Psoas muscle (tissue), 7 donors: ENCODE measurements at regions not wholly inside any gene's neighbourhood (a gene's known extent, or its start where the extent isn't known, plus 50 kb on each side); places are given as distances from the start of the nearest gene placed in this dataset.

Experiments
- ATAC-seq, 4 donors: fragments of 200-7000 bp; cut with Tn5 transposase; one replicate each; pipeline ENCODE4 v1.9.1; 2020; ENCODE audit warnings: moderate library complexity in 3 of 4, mild to moderate bottlenecking in 2 of 4
- DNase-seq, 2 donors: peaks; one replicate each; pipeline ENCODE4 v3.0.0-alpha.2; 2020
- H3K27ac ChIP-seq: fragments of 200-600 bp; one replicate; pipeline ENCODE4 v1.8.0; 2022
- H3K27me3 ChIP-seq, 3 donors: fragments of 200-600 bp in 1 of 3; one replicate each; pipeline versions ENCODE4 v1.6.1 to v1.8.0; 2013 to 2022; ENCODE audit warnings: low read length in 2 of 3, mild to moderate bottlenecking in 2 of 3, moderate library complexity in 1 of 3; ENCODE audit not compliant: insufficient read depth in 3 of 3
- H3K36me3 ChIP-seq, 2 donors: fragments of 200-600 bp in 1 of 2; one replicate each; pipeline versions ENCODE4 v1.6.1 to v1.8.0; 2013 to 2022; ENCODE audit warnings: low read depth in 1 of 2, mild to moderate bottlenecking in 1 of 2, moderate library complexity in 1 of 2; ENCODE audit not compliant: insufficient read depth in 1 of 2
- H3K4me1 ChIP-seq: fragments of 200-600 bp; one replicate; pipeline ENCODE4 v1.8.0; 2022
- H3K4me3 ChIP-seq: fragments of 200-600 bp; one replicate; pipeline ENCODE4 v1.8.0; 2022; ENCODE audit warnings: mild to moderate bottlenecking
- H3K9me3 ChIP-seq: fragments of 200-600 bp; one replicate; pipeline ENCODE4 v1.8.0; 2022
- WGBS, 3 donors: extraction: QIAGEN DNeasy Blood & Tissue Kit; methylation state at CpG; one replicate each; pipeline versions ENCODE4 v1.1.6 to v1.1.7; 2013; 5-methylcytosine and 5-hydroxymethylcytosine counted together
- intact Hi-C, 2 donors: fragments of 100-400 bp; cut with DNase I; formaldehyde crosslinking; loops; one replicate each; pipeline versions ENCODE4 v1.11.0 to v1.14.2; 2022
- TF ChIP-seq, protein P1 (sequence below): fragments of 200-600 bp; IDR thresholded peaks from one replicate; pipeline ENCODE4 v1.8.0; 2022; ENCODE audit warnings: antibody characterized with exemption
- donor health status: healthy with polysubstance abuse.
- donor health status: DM: no; HTN: no; CAD: no; lungs with moderate emphysema.
- donor health status: Bipolar disorder and iron deficiency.
- donor health status: healthy.
- donor health status: DM: yes; HTN: yes; CAD: no.
- donor health status: DM: no; HTN: no; CAD: no.
- donor health status: DM: yes; HTN: yes; CAD: no.

DNA sequence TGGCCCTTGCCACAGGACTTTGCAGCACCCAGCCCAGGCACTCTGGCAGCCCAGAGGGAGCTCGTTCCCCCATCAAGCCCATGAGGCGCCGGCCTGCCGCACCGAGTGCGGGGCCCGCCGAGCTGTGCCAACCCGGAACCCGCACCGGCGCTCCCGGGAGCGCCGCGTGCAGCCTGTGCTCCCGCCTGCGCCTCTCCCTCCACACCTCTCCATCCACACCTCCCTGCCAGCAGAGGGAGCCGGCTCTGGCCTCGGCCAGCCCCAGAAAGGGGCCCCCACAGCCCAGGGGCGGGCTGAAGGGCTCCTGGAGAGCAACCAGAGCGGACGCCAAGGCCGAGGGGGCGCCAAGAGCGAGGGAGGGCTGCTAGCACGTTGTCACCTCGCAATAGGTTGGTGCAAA is 268.8 kb downstream of the MID1IP1 start:
- no peaks in the 10 kb centered on the region for H3K4me1 ChIP-seq
- no peaks in the 10 kb centered on the region for H3K9me3 ChIP-seq
- TF ChIP-seq, protein P1, sequence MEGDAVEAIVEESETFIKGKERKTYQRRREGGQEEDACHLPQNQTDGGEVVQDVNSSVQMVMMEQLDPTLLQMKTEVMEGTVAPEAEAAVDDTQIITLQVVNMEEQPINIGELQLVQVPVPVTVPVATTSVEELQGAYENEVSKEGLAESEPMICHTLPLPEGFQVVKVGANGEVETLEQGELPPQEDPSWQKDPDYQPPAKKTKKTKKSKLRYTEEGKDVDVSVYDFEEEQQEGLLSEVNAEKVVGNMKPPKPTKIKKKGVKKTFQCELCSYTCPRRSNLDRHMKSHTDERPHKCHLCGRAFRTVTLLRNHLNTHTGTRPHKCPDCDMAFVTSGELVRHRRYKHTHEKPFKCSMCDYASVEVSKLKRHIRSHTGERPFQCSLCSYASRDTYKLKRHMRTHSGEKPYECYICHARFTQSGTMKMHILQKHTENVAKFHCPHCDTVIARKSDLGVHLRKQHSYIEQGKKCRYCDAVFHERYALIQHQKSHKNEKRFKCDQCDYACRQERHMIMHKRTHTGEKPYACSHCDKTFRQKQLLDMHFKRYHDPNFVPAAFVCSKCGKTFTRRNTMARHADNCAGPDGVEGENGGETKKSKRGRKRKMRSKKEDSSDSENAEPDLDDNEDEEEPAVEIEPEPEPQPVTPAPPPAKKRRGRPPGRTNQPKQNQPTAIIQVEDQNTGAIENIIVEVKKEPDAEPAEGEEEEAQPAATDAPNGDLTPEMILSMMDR = no peak
- DNase-seq (no peak), ATAC-seq (no peak)
- no peaks in the 10 kb centered on the region for H3K36me3 ChIP-seq
- 77 to 95% (median 93%) methylated on average over 4 to 28 of the region's 28 CpGs for WGBS, 3 donors
- no peak overlapping the region for H3K27ac ChIP-seq
- peaks cover 0 to 4% (median 0%) of the 10 kb centered on the region in 3 donors for H3K27me3 ChIP-seq
- no peak overlapping the region for H3K4me3 ChIP-seq
- intact Hi-C loops = no loop called here

DNA sequence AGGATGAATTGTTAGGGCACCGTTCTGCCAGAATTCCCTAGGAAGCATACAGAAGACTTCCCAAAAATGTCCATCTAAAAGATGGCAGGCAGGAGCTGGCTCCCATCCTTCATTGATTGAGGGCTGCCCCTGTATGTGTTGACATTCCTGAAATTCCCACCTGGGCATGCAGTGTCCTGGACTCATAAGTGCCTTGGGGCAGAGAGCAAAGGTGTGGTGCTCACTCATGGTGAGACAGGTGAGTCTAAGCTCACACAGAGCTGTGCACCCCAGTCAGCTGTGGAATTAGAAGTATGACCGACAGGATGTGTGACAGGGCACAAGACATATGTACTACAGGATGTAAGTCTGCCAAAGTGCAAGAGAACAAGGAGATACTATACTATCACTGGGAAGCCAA is 271.9 kb downstream of the MID1IP1 start:
- Histone ChIP-seq H3K27ac (no peak overlapping the region), H3K4me1 (no peaks in the 10 kb centered on the region), H3K9me3 (no peaks in the 10 kb centered on the region), H3K27me3 (peaks cover 0 to 4% (median 0%) of the 10 kb centered on the region in 3 donors), H3K36me3 (no peaks in the 10 kb centered on the region), H3K4me3 (no peak overlapping the region)
- DNase-seq (no peak), ATAC-seq (no peak)
- whole genome bisulfite sequencing, 3 donors = 72 to 87% (median 72%) methylated on average over 2 of the region's 2 CpGs
- intact Hi-C loops = no loop called here
- TF ChIP-seq, protein P1 = no peak

DNA sequence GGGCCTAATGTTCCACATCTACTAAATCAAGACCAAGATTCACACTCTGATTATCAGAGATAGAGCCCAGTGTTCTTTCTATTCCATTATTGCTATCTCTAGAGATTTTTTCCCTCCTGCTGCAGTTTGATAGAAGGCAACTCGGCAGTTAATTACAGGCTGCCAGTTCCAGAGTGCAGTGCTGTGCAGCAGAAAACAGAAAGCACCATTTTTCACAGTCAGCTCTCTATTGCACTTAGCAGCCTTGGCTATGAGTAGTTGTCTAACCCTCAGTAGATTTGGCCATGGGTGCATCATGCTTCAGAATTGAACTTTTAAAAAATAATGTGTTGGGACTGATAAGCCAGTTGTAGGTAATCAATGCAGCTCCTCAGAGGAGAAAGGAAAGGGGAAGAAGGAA is 295.3 kb downstream of the MID1IP1 start:
- Histone ChIP-seq H3K27me3 (no peaks in the 10 kb centered on the region), H3K4me3 (no peak overlapping the region), H3K36me3 (no peaks in the 10 kb centered on the region), H3K9me3 (peaks cover 16% of the 10 kb centered on the region), H3K27ac (no peak overlapping the region), H3K4me1 (no peaks in the 10 kb centered on the region)
- intact Hi-C loops = no loop called here
- TF ChIP-seq, protein P1 = no peak
- no peak for ATAC-seq
- 36 to 55% (median 41%) methylated on average over 1 of the region's 1 CpG for WGBS, 3 donors
- DNase-seq = no peak

DNA sequence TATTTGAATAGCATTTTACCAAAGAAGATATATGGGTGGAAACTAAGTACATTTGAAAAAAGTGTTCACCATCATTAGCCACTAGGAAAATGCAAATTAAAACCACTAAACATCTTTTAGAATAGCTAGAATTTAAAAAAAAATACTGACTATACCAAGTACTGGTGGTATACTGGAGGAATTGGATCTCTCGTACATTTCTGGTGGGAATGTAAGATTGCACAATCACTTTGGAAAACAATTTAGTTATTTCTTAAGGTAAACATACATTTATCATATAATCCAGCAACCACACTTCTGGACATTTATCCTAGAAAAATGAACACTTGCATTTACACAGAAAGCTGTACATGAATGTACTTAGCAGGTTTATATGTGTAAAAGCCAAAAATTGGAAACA is 303.5 kb downstream of the MID1IP1 start:
- ATAC-seq = no peak
- Histone ChIP-seq H3K27me3 (no peaks in the 10 kb centered on the region), H3K36me3 (no peaks in the 10 kb centered on the region), H3K27ac (no peak overlapping the region), H3K4me3 (no peak overlapping the region), H3K9me3 (peaks cover 19% of the 10 kb centered on the region), H3K4me1 (no peaks in the 10 kb centered on the region)
- WGBS, 3 donors = 85 to 94% (median 87%) methylated on average over 1 of the region's 1 CpG
- TF ChIP-seq, protein P1 = no peak
- intact Hi-C loops = no loop called here
- DNase-seq = no peak

DNA sequence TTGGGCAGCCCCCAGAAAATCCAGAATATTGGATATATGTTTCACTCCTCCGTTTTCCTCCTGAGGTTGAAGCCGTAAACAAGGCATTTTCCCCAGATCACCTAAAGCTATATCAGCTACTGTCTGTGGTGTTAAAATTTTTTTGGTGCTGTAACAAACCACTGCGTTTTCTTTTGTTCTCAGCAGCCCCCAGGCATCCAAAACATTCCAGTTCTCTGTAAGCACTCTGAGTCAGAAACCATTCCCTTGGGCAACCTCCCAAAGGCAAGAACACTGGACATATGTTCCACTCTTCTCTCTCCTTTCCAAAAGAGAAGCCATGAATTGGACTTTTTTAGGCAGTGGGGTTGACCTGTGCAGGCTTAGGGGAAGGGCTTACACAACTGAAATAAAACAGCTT is 310.9 kb downstream of the MID1IP1 start:
- H3K36me3 ChIP-seq = no peaks in the 10 kb centered on the region
- intact Hi-C loops = no loop called here

More for the DNA sequence above, 310.9 kb downstream of the MID1IP1 start:
- WGBS, 3 donors = 70 to 89% (median 86%) methylated on average over 3 of the region's 3 CpGs
- H3K27me3 ChIP-seq = peaks cover 0 to 4% (median 0%) of the 10 kb centered on the region in 3 donors
- DNase-seq (no peak), ATAC-seq (no peak)
- no peak overlapping the region for H3K27ac ChIP-seq
- H3K9me3 ChIP-seq = peaks cover 31% of the 10 kb centered on the region
- H3K4me3 ChIP-seq = no peak overlapping the region
- TF ChIP-seq, protein P1 = no peak
- no peaks in the 10 kb centered on the region for H3K4me1 ChIP-seq
